ENCODE measurements at regions not wholly inside any gene's neighbourhood (a gene's known extent, or its start where the extent isn't known, plus 50 kb on each side); places are given as distances from the start of the nearest gene placed in this dataset.

- in situ Hi-C loops (cut with MboI; ENCODE audit: low pct_ligation_motif_present in 1 of 4, low pct_unique_long_range_greater_than_20kb in 1 of 4, low sequenced_read_pairs in 3 of 4): no loop called here
- Histone ChIP-seq H3K27ac (no peak overlapping the region), H3K36me3 (no peaks in the 10 kb centered on the region), H3K9me3 (no peaks in the 10 kb centered on the region), H3K27me3 (peaks cover 6% of the 10 kb centered on the region), H3K4me3 (no peak overlapping the region), H3K4me1 (no peaks in the 10 kb centered on the region)
- TF ChIP-seq, protein P1, sequence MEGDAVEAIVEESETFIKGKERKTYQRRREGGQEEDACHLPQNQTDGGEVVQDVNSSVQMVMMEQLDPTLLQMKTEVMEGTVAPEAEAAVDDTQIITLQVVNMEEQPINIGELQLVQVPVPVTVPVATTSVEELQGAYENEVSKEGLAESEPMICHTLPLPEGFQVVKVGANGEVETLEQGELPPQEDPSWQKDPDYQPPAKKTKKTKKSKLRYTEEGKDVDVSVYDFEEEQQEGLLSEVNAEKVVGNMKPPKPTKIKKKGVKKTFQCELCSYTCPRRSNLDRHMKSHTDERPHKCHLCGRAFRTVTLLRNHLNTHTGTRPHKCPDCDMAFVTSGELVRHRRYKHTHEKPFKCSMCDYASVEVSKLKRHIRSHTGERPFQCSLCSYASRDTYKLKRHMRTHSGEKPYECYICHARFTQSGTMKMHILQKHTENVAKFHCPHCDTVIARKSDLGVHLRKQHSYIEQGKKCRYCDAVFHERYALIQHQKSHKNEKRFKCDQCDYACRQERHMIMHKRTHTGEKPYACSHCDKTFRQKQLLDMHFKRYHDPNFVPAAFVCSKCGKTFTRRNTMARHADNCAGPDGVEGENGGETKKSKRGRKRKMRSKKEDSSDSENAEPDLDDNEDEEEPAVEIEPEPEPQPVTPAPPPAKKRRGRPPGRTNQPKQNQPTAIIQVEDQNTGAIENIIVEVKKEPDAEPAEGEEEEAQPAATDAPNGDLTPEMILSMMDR (IDR thresholded peaks at IDR 0.05): no peak
- TF ChIP-seq EP300 (IDR thresholded peaks at IDR 0.05; ENCODE audit: low read depth) (no peak), POLR2A (IDR thresholded peaks at IDR 0.05) (no peak)
- no peak for DNase-seq
- WGBS, 2 donors (ENCODE audit: low coverage in 1 of 2): 81 to 87% methylated on average over 7 to 13 of the region's 13 CpGs
- intact Hi-C loops (cut with DNase I; ENCODE audit: low total_unique reads): no loop called here
Measured at GRCh38 chr3:127367593-127367992, 79.7 kb upstream of the PRR20G start.

- Histone ChIP-seq H3K36me3 (no peaks in the 10 kb centered on the region), H3K4me1 (no peaks in the 10 kb centered on the region), H3K4me3 (no peak overlapping the region), H3K9me3 (no peaks in the 10 kb centered on the region), H3K27ac (no peak overlapping the region), H3K27me3 (peaks cover 6% of the 10 kb centered on the region)
- in situ Hi-C loops (cut with MboI; ENCODE audit: low pct_ligation_motif_present in 1 of 4, low pct_unique_long_range_greater_than_20kb in 1 of 4, low sequenced_read_pairs in 3 of 4): no loop called here
- DNase-seq: no peak
- intact Hi-C loops (cut with DNase I; ENCODE audit: low total_unique reads): no loop called here
- WGBS, 2 donors (ENCODE audit: low coverage in 1 of 2): 45 to 50% methylated on average over 5 to 6 of the region's 6 CpGs
- no peak for TF ChIP-seq POLR2A (IDR thresholded peaks at IDR 0.05)
- no peak for TF ChIP-seq POLR2AphosphoS5 (IDR thresholded peaks at IDR 0.05)
- TF ChIP-seq EP300 (IDR thresholded peaks at IDR 0.05; ENCODE audit: low read depth): no peak
- TF ChIP-seq, protein P1 (IDR thresholded peaks at IDR 0.05): no peak
Measured at GRCh38 chr3:127366383-127366782, 78.5 kb upstream of the PRR20G start.

DNA sequence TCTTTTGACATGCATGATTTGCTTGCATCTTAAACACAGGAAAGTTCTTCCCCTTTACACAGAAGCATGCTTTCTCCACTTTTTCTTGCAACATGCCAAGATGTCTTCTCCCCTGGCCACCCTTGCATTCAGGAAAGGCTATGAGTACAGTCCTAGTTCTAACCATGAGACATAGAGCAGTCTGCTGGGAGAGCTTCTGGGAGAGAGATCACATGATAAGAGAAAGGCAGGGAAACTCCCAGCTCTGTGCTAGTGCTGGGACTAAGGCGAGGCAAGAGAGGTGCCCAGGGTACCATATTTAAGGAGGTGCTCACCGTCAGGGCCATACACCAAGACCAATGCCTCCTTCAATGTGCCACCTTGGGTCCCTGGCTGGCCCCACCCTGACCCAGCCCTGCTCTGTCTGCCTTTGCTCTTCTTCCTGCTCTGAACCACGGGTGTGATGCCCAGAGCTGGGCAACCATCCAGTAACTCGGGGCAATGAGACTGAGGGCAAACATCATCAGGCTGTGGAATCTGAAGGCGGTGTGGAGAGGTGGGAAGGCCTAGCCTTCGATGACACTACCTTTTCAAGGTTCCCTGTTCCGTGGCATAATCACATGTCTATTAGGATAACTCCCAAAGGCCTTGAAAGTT, 77.4 kb upstream of the PRR20G start:
- 36 to 42% methylated on average over 4 to 7 of the region's 7 CpGs for WGBS, 2 donors (ENCODE audit: low coverage in 1 of 2)
- in situ Hi-C loops (cut with MboI; ENCODE audit: low pct_ligation_motif_present in 1 of 4, low pct_unique_long_range_greater_than_20kb in 1 of 4, low sequenced_read_pairs in 3 of 4) (no loop called here), intact Hi-C loops (cut with DNase I; ENCODE audit: low total_unique reads) (no loop called here)
- Histone ChIP-seq H3K4me1 (no peaks in the 10 kb centered on the region), H3K4me3 (no peak overlapping the region), H3K9me3 (no peaks in the 10 kb centered on the region), H3K27me3 (peaks cover 6% of the 10 kb centered on the region), H3K27ac (no peak overlapping the region), H3K36me3 (no peaks in the 10 kb centered on the region)
- DNase-seq: peak; percentile 43
- TF ChIP-seq POLR2A (IDR thresholded peaks at IDR 0.05) (no peak), POLR2AphosphoS5 (IDR thresholded peaks at IDR 0.05) (no peak), EP300 (IDR thresholded peaks at IDR 0.05; ENCODE audit: low read depth) (no peak)
- TF ChIP-seq, protein P1 (IDR thresholded peaks at IDR 0.05): no peak

DNA sequence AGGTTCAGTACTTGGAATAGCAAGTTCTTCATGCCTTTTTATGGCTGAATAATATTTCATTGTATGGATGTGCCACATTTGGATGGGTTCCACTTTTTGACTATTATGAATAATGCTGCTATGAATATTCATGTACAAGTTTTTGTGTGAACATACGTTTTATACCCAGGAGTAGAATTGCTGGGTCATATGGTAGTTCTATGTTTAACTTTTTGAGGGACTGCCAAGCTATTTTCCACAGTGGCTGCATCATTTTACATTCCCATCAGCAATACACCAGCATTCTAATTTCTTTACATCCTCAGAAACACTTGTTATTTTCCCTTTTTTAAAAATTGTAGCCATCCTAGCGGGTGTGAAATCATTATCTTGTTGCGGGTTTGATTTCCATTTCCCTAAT, 76.0 kb upstream of the PRR20G start:
- H3K27ac ChIP-seq: no peak overlapping the region
- TF ChIP-seq POLR2AphosphoS5 (IDR thresholded peaks at IDR 0.05): no peak
- TF ChIP-seq, protein P1 (IDR thresholded peaks at IDR 0.05): no peak
- TF ChIP-seq POLR2A (IDR thresholded peaks at IDR 0.05): no peak
- no peaks in the 10 kb centered on the region for H3K4me1 ChIP-seq
- no peak for DNase-seq
- H3K36me3 ChIP-seq: no peaks in the 10 kb centered on the region
- intact Hi-C loops (cut with DNase I; ENCODE audit: low total_unique reads): no loop called here
- in situ Hi-C loops (cut with MboI; ENCODE audit: low pct_ligation_motif_present in 1 of 4, low pct_unique_long_range_greater_than_20kb in 1 of 4, low sequenced_read_pairs in 3 of 4): no loop called here
- H3K9me3 ChIP-seq: no peaks in the 10 kb centered on the region
- H3K4me3 ChIP-seq: no peak overlapping the region
- WGBS, 2 donors (ENCODE audit: low coverage in 1 of 2): 76 to 94% methylated on average over 2 to 3 of the region's 3 CpGs
- peaks cover 6% of the 10 kb centered on the region for H3K27me3 ChIP-seq
